Fibroblast of the aortic adventitia (primary cell): ENCODE measurements at regions not wholly inside any gene's neighbourhood (a gene's known extent, or its start where the extent isn't known, plus 50 kb on each side); places are given as distances from the start of the nearest gene placed in this dataset.
"Not testable (repeated sequence)": the region's sequence is repeated elsewhere in the genome, so short reads cannot be mapped to it uniquely, and the experiment has no call there.

Experiments
- DNase-seq: peaks from one replicate; pipeline ENCODE4 v3.0.0-alpha.2; 2010; ENCODE audit warnings: low read depth
- H3K4me3 ChIP-seq: 2 replicates; pipeline ENCODE4 v1.5.1; 2011; ENCODE audit warnings: low read depth, mild to moderate bottlenecking, control low read depth, low read length, moderate library complexity

DNA sequence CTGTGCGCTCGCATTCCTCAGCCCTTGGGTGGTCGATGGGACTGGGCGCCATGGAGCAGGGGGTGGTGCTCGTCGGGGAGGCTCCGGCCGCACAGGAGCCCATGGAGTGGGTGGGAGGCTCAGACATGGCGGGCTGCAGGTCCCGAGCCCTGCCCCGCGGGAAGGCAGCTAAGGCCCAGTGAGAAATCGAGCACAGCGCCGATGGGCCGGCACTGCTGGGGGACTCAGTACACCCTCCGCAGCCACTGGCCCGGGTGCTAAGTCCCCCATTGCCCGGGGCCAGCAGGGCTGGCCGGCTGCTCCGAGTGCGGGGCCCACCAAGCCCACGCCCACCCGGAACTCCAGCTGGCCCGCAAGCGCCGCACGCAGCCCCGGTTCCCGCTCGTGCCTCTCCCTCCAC is 104.1 kb downstream of the SRGAP2 start:
- DNase-seq, H3K4me3 ChIP-seq: not testable (repeated sequence)

DNA sequence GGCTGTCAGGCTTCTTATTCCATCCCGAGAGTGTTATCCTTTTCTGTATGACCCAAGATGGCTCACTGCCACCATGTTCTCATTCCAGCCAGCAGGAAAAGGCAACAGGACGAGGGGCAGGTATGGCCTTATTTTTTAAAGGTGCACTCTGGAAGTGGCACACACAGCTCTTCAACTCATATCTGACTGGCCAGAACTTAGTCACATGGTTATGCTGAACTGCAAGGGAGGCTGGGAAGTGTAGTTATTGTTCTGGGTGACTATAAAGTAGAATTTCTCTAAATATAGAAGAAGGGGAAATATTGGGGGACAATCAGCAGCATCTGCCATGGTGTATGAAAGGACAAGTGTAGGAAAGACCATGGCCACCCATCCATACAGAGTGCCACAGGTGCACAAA is 107.6 kb downstream of the SRGAP2 start:
- H3K4me3 ChIP-seq, DNase-seq: not testable (repeated sequence)

DNA sequence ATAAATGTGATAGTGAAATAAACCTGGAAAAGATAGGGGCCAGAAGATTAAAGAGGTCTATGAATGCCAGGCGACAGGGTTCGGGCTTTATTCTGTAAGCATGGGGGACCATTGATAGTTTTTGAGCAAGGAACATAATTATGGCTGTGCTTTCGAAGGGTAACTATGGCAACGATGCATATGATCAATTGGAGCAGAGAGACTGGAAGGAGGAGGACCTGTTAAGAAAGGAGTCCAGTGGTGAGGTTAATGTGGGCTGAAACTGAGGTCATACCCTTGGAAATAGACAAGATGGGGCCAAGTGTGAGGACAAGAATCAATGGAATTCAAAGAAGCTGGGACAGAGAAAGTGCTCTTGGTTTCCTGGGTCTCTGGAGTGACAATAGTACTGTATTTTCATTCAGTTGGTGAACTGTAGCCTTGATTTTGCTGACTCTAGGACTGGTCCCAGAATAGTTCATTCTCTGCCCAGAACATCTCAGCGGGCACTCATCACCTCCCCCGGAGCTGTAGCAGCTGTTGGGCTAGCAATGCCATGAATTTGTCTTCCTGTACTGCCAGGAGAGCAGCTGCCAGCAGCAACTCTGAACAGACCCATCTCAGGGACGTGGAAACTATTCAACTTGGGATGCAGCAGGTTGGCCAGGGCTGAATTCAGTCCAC is 108.4 kb downstream of the SRGAP2 start:
- H3K4me3 ChIP-seq: not testable (repeated sequence)
- peak; percentile 49 for DNase-seq

DNA sequence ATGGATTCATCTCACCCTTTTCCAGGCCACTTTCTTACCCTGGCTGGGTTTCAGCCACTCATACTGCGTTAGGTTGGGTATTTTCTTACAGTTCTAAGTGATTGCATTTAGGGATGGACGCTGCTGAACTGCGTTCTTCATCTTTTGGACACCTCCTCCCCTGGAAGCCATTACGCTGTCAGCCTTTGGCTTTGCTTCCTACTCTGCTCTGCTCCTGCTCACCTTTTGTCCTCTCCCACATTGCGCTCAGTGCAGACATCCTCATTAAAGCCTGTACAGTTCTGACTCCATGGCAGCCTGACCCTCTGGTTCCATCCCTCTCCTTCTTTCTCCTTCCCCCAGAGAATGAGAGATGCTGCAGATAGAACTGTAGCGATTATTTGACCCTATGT is 108.9 kb downstream of the SRGAP2 start:
- not testable (repeated sequence) for H3K4me3 ChIP-seq, DNase-seq

DNA sequence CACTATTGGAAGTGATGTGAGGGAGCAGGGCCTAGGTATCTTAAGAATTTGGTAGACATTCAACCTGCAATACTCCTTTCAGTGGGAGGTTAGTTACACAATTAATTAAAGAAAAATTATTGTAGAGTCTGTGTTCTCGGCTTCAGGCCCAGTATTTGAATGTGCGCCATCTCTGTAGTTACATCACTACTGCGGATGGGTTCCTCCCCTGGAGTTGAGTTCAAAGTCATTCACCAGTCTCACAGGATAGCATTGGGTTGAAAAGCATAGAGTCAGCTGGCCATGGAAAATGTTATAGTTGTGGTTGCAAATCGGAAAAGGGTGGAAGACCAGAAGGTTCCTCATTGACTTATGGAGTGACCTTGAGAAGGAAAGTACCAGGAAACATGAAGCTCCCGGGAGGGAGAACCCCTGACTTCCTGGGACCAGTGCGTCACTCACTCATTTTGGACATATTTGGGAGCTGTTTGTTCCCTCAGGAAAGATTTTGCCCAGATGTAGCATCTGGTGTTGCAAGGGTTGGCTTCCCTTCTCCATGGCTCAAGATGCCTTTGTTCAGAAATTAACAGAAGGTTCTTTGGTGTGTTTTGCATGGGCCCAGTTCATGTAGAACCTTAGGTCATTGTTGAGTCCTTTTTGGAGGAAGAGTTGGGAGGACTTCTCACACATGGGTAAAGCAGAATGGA is 111.8 kb downstream of the SRGAP2 start:
- H3K4me3 ChIP-seq, DNase-seq: not testable (repeated sequence)

- H3K4me3 ChIP-seq, DNase-seq: not testable (repeated sequence)
These were observed 113.6 kb downstream of the SRGAP2 start for GRCh38 chr1:206316901-206317300.

GRCh38 chr1:206317878-206318514 is 114.7 kb downstream of the SRGAP2 start:
- not testable (repeated sequence) for H3K4me3 ChIP-seq, DNase-seq

DNA sequence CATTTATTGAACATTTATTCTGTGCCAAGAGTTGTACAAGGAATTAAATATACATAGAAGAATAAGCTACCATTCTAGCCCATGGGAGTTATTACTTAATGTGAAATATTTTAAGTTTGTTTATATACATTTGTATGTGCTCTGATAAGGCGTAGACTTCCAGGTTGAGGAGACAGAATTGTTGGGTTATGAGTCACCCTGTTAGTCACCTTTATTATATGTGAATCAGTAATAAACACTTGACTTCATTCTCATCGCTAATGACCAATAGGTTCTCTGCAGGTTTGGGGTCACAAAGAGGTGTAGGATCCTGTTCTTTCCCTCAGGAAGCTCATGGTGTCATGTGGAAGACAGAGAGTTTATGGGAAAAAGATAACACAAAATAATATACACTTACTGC is 116.9 kb downstream of the SRGAP2 start:
- not testable (repeated sequence) for DNase-seq, H3K4me3 ChIP-seq

DNA sequence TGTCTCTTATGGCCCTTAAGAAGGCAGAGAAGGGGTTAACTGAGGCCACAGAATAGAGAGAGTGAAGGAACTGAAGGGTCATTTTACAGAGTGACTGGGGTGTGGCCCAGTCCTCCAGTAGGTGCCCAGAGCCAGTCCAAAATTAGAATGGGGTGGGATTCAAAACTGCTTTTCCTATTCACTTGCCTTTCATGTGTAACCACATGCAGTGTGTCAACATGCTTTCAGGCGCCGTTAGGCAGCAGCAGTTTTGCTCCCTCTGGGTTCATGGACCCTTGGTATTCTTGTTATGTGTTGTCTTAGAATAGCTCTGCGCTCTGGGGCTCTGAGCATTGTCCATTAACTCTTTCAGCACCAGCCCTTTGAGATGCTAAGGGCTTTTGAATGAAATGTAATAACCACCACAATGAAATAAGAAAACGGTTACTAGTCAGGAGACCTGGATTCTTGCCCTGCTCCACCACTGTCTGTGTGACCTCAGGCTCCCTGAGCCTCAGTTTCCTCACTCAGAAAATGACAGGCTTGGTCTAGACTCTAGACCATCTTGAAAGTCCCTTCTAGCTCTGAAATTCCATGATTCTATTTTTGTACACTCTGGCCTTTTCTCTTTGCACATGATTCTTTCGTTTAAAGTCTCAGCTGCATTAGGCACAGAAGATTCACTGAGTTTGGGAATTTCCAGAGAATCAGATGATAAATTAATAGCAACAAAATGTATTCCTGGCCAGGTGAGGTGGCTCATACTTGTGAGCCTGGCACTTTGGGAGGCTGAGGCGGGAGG is 123.0 kb downstream of the SRGAP2 start:
- DNase-seq, H3K4me3 ChIP-seq: not testable (repeated sequence)

DNA sequence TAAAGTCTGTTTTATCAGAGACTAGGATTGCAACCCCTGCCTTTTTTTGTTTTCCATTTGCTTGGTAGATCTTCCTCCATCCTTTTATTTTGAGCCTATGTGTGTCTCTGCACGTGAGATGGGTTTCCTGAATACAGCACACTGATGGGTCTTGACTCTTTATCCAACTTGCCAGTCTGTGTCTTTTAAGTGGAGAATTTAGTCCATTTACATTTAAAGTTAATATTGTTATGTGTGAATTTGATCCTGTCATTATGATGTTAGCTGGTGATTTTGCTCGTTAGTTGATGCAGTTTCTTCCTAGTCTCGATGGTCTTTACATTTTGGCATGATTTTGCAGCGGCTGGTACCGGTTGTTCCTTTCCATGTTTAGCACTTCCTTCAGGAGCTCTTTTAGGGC is 128.3 kb downstream of the SRGAP2 start:
- not testable (repeated sequence) for H3K4me3 ChIP-seq, DNase-seq

DNA sequence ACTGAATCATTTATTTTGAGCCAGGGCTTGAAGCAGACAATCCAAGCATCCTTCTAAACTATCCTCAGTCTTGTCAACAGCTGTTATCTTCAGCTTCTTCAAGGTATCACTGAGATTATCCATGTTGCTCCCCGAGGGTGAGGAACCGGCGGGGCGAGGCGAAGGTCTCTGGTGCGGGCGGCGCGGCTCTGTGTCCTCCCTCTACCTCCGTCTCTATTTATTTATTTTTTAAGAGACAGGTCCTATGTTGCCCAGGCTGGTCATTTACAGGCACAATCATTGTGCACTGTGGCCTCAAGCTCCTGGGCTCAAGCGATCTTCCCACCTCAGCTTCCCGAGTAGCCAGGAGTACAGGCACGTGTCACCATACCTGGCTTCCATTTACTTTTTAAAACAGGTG is 130.0 kb downstream of the SRGAP2 start:
- H3K4me3 ChIP-seq, DNase-seq: not testable (repeated sequence)

GRCh38 chr1:206333897-206334296 is 130.6 kb downstream of the SRGAP2 start:
- not testable (repeated sequence) for H3K4me3 ChIP-seq

DNA sequence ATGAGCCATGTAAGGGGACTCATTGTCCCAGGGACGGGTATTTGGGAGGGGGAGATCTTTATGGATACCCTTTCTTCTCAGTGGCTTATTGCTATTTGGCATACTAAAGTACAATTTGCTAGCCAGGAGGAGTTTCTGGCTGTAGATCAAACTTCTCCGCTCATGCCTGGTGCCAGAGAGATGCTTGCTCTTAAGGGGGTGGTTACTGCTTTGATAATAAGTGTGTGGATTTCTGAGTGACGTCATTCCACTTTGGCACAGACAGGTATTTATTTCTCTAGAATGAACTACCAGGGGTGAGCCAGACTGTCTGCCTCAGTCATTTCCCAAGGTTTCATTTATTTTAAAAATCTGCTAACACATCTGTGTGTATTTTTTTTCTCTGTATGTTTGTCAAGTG is 131.1 kb downstream of the SRGAP2 start:
- H3K4me3 ChIP-seq: not testable (repeated sequence)
- DNase-seq: peak; percentile 48

More at GRCh38 chr1:206333897-206334296, 130.6 kb downstream of the SRGAP2 start:
- DNase-seq: not testable (repeated sequence)

DNA sequence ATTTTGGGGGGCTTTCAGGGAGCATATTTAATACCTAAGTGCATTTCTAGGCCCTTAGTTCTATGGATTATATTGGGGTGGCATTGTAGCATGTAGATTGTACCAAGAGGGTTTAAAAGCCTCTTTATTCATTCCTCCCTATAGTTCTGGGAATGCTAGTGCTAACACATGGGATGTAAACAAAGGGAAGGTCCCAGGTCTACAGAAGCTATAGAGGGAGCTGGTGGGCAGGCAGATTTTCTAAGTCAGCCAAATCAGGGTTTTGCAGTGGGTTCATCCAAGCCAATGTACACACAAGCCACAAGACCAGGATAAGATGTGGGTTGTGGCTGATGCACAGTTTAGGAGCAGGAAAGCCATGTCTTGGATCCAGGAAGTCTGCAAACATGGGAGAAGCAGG is 131.8 kb downstream of the SRGAP2 start:
- not testable (repeated sequence) for DNase-seq, H3K4me3 ChIP-seq

DNA sequence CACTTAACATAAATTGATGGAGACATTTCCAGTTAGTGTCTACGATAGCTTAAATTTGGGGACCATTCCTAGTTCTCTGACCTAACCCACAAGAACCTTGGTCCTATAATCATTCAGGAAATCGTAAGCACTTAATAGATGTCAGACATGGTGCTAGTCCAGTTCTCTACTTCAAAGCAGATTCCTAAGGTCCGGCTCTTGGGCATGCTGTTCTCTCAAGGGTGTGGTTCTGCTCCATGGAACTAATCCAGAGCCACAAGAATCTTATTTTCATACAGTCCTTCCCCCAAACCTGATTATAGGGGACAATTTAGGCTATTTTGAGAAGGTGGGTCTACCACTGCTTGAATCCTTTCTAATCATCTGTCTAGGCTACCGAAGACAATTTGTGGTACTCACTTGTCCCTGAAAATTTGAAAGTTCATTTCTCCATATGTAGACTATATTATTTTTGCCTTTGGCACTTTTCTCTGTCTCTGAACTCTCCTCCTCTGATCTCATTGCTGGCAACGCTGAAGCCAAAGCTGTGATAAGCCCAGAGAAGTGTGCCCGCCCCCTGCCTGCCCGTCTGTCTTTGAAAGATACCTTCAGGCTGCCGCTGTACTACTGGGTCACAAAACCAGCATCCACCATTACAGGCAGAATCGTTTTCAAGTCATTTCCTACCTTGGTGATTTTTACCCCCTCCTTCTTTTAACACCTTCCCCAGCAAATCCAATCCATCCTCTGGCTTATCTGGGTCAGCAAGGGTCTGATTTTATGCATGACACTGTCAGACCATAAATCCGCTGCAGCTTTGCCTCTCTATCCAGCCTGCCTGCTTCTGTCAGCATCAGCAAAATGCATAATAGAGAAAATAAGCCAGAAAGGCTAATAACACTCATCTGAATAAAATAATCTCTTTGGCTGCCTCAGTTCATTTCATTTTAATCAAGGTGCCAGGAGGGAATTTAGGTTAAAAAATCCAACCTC is 132.8 kb downstream of the SRGAP2 start:
- H3K4me3 ChIP-seq: not testable (repeated sequence)
- peak; percentile 4 for DNase-seq

DNA sequence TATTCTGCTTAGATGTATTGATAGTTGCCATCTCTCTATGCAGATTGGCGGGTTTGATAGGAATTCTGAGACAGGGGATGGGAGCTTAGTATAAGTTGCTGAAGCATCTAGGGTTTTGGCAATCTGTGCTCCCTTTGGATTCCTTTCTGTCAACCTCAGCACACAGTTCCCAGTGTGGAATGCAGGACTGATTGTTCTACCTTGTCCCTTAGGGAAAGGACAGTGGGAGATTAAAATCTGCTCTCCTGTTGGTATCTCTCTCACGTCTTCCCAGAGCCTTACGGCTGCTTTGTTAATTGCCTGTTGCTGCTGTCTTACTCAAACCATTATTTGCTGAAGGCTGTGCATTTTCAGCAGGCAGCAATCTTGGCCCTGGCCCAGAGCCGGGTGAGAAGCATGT is 133.3 kb upstream of the IKBKE start:
- not testable (repeated sequence) for H3K4me3 ChIP-seq
- peak; percentile 21 for DNase-seq

- peak; percentile 30 for DNase-seq
- H3K4me3 ChIP-seq: not testable (repeated sequence)
These were observed 119.6 kb upstream of the IKBKE start for GRCh38 chr1:206350493-206351275.
